Fibroblast of lung (primary cell): ENCODE measurements at regions not wholly inside any gene's neighbourhood (a gene's known extent, or its start where the extent isn't known, plus 50 kb on each side); places are given as distances from the start of the nearest gene placed in this dataset.

Experiments
- DNase-seq, 2 donors: peaks; one replicate each; pipeline versions ENCODE4 v3.0.0 to v3.0.0-alpha.2; 2010; ENCODE audit warnings: low read depth in 2 of 2
- H2AFZ ChIP-seq: 2 replicates; pipeline ENCODE4 v1.5.1; 2012; ENCODE audit warnings: low read length, control low read depth, inconsistent platforms
- H3K27ac ChIP-seq: 2 replicates; pipeline ENCODE4 v1.5.1; 2011; ENCODE audit warnings: low read length, control low read depth; ENCODE audit not compliant: insufficient read depth
- H3K27me3 ChIP-seq: 2 replicates; pipeline ENCODE4 v1.5.1; 2011; ENCODE audit warnings: mild to moderate bottlenecking, low read length; ENCODE audit not compliant: control insufficient read depth, insufficient read depth
- H3K36me3 ChIP-seq: 2 replicates; pipeline ENCODE4 v1.5.1; 2011; ENCODE audit warnings: low read length; ENCODE audit not compliant: control insufficient read depth, insufficient read depth
- H3K4me1 ChIP-seq: 2 replicates; pipeline ENCODE4 v1.5.1; 2011; ENCODE audit warnings: low read length; ENCODE audit not compliant: control insufficient read depth, insufficient read depth; ENCODE audit errors: extremely low read depth
- H3K4me2 ChIP-seq: 2 replicates; pipeline ENCODE4 v1.5.1; 2011; ENCODE audit warnings: low read length, control low read depth; ENCODE audit not compliant: insufficient read depth; ENCODE audit errors: extremely low read depth
- H3K4me3 ChIP-seq, 4 experiments: fragments of 200-600 bp in 1 of 4; sonication (generic) in 1 of 4; replicated peaks in 1 of 4; 2 replicates each; pipeline ENCODE4 v1.5.1; 2011 to 2016; ENCODE audit warnings: low read length in 4 of 4, low read depth in 3 of 4, mild to moderate bottlenecking in 3 of 4, control low read depth in 2 of 4, inconsistent platforms in 1 of 4, mixed read lengths in 1 of 4; ENCODE audit not compliant: insufficient read depth in 1 of 4; ENCODE audit errors: control extremely low read depth in 1 of 4
- H3K79me2 ChIP-seq: 2 replicates; pipeline ENCODE4 v1.5.1; 2012; ENCODE audit warnings: mild to moderate bottlenecking, low read length, inconsistent platforms; ENCODE audit not compliant: control insufficient read depth, insufficient read depth
- H3K9ac ChIP-seq: 2 replicates; pipeline ENCODE4 v1.5.1; 2011; ENCODE audit warnings: mild to moderate bottlenecking, low read length, control low read depth; ENCODE audit not compliant: insufficient read depth
- H3K9me3 ChIP-seq: 2 replicates; pipeline ENCODE4 v1.5.1; 2012; ENCODE audit warnings: low read depth, low read length; ENCODE audit not compliant: control insufficient read depth, insufficient read depth
- H4K20me1 ChIP-seq: 2 replicates; pipeline ENCODE4 v1.5.1; 2011; ENCODE audit warnings: low read length; ENCODE audit not compliant: control insufficient read depth, insufficient read depth; ENCODE audit errors: extremely low read depth
- EZH2 ChIP-seq: IDR thresholded peaks from 2 replicates; pipeline ENCODE4 v1.5.1; 2012; ENCODE audit warnings: low read length, control low read depth, mild to moderate bottlenecking; ENCODE audit errors: missing control alignments
- TF ChIP-seq, protein P1 (sequence below), 2 donors: IDR thresholded peaks in 1 of 2; conservative IDR thresholded peaks in 1 of 2; 1 replicate in 1 of 2; 2 replicates in 1 of 2; pipeline ENCODE4 v1.5.1; 2011 to 2012; ENCODE audit warnings: low read length in 2 of 2, control low read depth in 1 of 2, inconsistent platforms in 1 of 2, low read depth in 1 of 2, mild to moderate bottlenecking in 1 of 2

GRCh38 chr12:84702001-84702400 lies 210.6 kb downstream of the SLC6A15 start:
- Histone ChIP-seq H3K9ac (no peak overlapping the region), H3K79me2 (no peaks in the 10 kb centered on the region), H3K4me1 (no peaks in the 10 kb centered on the region), H3K27me3 (no peaks in the 10 kb centered on the region), H3K4me2 (no peak overlapping the region), H2AFZ (no peak overlapping the region), H3K27ac (no peak overlapping the region), H3K36me3 (no peaks in the 10 kb centered on the region), H3K9me3 (no peaks in the 10 kb centered on the region), H4K20me1 (no peaks in the 10 kb centered on the region), H3K4me3 (no peak overlapping the region)
- TF ChIP-seq, protein P1, sequence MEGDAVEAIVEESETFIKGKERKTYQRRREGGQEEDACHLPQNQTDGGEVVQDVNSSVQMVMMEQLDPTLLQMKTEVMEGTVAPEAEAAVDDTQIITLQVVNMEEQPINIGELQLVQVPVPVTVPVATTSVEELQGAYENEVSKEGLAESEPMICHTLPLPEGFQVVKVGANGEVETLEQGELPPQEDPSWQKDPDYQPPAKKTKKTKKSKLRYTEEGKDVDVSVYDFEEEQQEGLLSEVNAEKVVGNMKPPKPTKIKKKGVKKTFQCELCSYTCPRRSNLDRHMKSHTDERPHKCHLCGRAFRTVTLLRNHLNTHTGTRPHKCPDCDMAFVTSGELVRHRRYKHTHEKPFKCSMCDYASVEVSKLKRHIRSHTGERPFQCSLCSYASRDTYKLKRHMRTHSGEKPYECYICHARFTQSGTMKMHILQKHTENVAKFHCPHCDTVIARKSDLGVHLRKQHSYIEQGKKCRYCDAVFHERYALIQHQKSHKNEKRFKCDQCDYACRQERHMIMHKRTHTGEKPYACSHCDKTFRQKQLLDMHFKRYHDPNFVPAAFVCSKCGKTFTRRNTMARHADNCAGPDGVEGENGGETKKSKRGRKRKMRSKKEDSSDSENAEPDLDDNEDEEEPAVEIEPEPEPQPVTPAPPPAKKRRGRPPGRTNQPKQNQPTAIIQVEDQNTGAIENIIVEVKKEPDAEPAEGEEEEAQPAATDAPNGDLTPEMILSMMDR (conservative IDR thresholded peaks at IDR 0.05 in 1 of 2, IDR thresholded peaks at IDR 0.05 in 1 of 2; ENCODE audit: low read depth in 1 of 2, low read length in 2 of 2) = no peak
- no peak for TF ChIP-seq EZH2
- DNase-seq = peak; percentile 16 to 28

- H3K4me1 ChIP-seq = no peaks in the 10 kb centered on the region
- H3K9me3 ChIP-seq = no peaks in the 10 kb centered on the region
- H3K4me2 ChIP-seq = no peak overlapping the region
- no peaks in the 10 kb centered on the region for H3K79me2 ChIP-seq
- no peaks in the 10 kb centered on the region for H3K36me3 ChIP-seq
- no peaks in the 10 kb centered on the region for H4K20me1 ChIP-seq
- no peak overlapping the region for H3K27ac ChIP-seq
- H3K9ac ChIP-seq = no peak overlapping the region
- TF ChIP-seq, protein P1 (conservative IDR thresholded peaks at IDR 0.05 in 1 of 2, IDR thresholded peaks at IDR 0.05 in 1 of 2; ENCODE audit: low read depth in 1 of 2, low read length in 2 of 2) = no peak
- TF ChIP-seq EZH2 = no peak
- H3K4me3 ChIP-seq = no peak overlapping the region
- no peaks in the 10 kb centered on the region for H3K27me3 ChIP-seq
- H2AFZ ChIP-seq = no peak overlapping the region
- peak in 1 of 2 donors; percentile 53 for DNase-seq
Measured at GRCh38 chr12:84701041-84701440, 211.6 kb downstream of the SLC6A15 start.

GRCh38 chr12:84698576-84699333 lies 213.8 kb downstream of the SLC6A15 start:
- no peak overlapping the region for H3K27ac ChIP-seq
- TF ChIP-seq, protein P1 (conservative IDR thresholded peaks at IDR 0.05 in 1 of 2, IDR thresholded peaks at IDR 0.05 in 1 of 2; ENCODE audit: low read depth in 1 of 2, low read length in 2 of 2) = no peak
- TF ChIP-seq EZH2 = no peak
- no peaks in the 10 kb centered on the region for H3K79me2 ChIP-seq
- no peak overlapping the region for H3K9ac ChIP-seq
- no peaks in the 10 kb centered on the region for H3K9me3 ChIP-seq
- H3K4me3 ChIP-seq = no peak overlapping the region
- no peak for DNase-seq
- no peaks in the 10 kb centered on the region for H4K20me1 ChIP-seq
- no peaks in the 10 kb centered on the region for H3K4me1 ChIP-seq
- no peak overlapping the region for H3K4me2 ChIP-seq
- no peak overlapping the region for H2AFZ ChIP-seq
- H3K36me3 ChIP-seq = no peaks in the 10 kb centered on the region
- no peaks in the 10 kb centered on the region for H3K27me3 ChIP-seq
